AG09319 (cell line): ENCODE measurements at regions not wholly inside any gene's neighbourhood (a gene's known extent, or its start where the extent isn't known, plus 50 kb on each side); places are given as distances from the start of the nearest gene placed in this dataset.

ENCODE experiments used
- DNase-seq: peaks from one replicate; pipeline ENCODE4 v3.0.0-alpha.2; 2010; ENCODE audit warnings: low read depth; ENCODE audit errors: extremely low read depth
- CTCF ChIP-seq: IDR thresholded peaks from 2 replicates; pipeline ENCODE4 v1.5.1; 2011; ENCODE audit warnings: low read depth, mild to moderate bottlenecking, inconsistent platforms, low read length, moderate library complexity

DNA sequence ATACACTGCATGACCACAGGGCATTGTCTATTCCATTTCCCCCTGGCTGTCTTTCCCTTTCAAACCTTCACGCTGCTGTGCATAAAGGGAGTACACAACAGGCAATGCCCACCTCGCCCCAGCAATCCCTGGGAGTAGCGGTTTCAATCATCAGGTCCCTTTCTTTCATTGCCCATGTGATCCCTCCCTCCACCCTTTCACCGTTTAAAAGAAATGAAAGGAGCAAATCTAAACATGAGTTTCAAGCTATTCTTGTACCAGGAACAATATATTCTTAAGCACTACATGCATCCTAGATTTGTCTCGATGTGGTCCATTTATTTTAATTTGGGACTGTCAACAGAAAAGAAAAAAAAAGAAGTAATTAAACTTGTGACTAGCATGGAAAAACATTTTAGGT is 123.4 kb upstream of the ARGLU1 start:
- no peak for TF ChIP-seq CTCF
- no peak for DNase-seq

DNA sequence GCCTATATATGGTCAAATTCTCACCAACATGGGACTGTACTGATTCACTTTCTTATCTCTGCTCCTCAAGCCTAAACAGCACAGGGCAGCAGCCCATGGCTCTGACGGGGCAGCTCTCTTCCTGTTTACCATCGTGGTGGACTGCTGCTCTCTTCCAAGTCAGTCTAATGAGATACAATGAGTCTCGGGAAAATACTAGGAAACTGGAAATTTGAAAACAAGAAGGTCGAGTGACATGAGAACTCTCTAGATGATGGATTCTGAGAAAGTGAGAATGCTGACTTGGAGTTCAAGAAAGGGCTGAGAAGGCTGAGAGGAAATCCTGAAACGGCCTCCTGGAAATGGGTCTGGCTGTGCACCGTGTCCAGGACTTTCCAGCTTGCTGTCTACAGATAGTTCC is 122.8 kb upstream of the ARGLU1 start:
- no peak for TF ChIP-seq CTCF
- no peak for DNase-seq

GRCh38 chr13:106689906-106690305 is 122.0 kb upstream of the ARGLU1 start:
- TF ChIP-seq CTCF = no peak

GRCh38 chr13:106688940-106689339 is 121.0 kb upstream of the ARGLU1 start:
- no peak for TF ChIP-seq CTCF
- DNase-seq = no peak

More at GRCh38 chr13:106689906-106690305, 122.0 kb upstream of the ARGLU1 start:
- DNase-seq = no peak

- DNase-seq = no peak
- no peak for TF ChIP-seq CTCF
Measured at GRCh38 chr13:106686163-106686562, 118.2 kb upstream of the ARGLU1 start.

GRCh38 chr13:106685143-106685542 is 117.2 kb upstream of the ARGLU1 start:
- no peak for TF ChIP-seq CTCF
- DNase-seq = no peak

- DNase-seq = no peak
- TF ChIP-seq CTCF = no peak
Measured at GRCh38 chr13:106683918-106684317, 116.0 kb upstream of the ARGLU1 start.
